Fibroblast of mammary gland (primary cell): ENCODE measurements at regions not wholly inside any gene's neighbourhood (a gene's known extent, or its start where the extent isn't known, plus 50 kb on each side); places are given as distances from the start of the nearest gene placed in this dataset.
"Not testable (repeated sequence)": the region's sequence is repeated elsewhere in the genome, so short reads cannot be mapped to it uniquely, and the experiment has no call there.

Experiments
- DNase-seq: peaks from one replicate; pipeline ENCODE4 v3.0.0-alpha.2; 2010; ENCODE audit warnings: low read depth
- H3K4me3 ChIP-seq: 2 replicates; pipeline ENCODE4 v1.5.1; 2011; ENCODE audit warnings: low read depth, mild to moderate bottlenecking, low read length, moderate library complexity; ENCODE audit not compliant: control insufficient read depth
- CTCF ChIP-seq: conservative IDR thresholded peaks from 2 replicates; pipeline ENCODE4 v1.5.1; 2011; ENCODE audit warnings: low read depth, low read length, inconsistent platforms; ENCODE audit not compliant: control insufficient read depth, insufficient read depth

GRCh38 chr15:79724312-79724711 lies 172.5 kb downstream of the MTHFS start:
- no peak for TF ChIP-seq CTCF
- DNase-seq = peak; percentile 68
- no peak overlapping the region for H3K4me3 ChIP-seq

- H3K4me3 ChIP-seq = no peak overlapping the region
- DNase-seq = no peak
- TF ChIP-seq CTCF = no peak
Measured at GRCh38 chr15:79724804-79725203, 172.0 kb downstream of the MTHFS start.

- no peak overlapping the region for H3K4me3 ChIP-seq
- no peak for TF ChIP-seq CTCF
- no peak for DNase-seq
Measured at GRCh38 chr15:79728867-79729266, 167.9 kb downstream of the MTHFS start.

GRCh38 chr15:79736435-79737000 lies 160.3 kb downstream of the MTHFS start:
- H3K4me3 ChIP-seq = no peak overlapping the region
- TF ChIP-seq CTCF = no peak
- DNase-seq = no peak

GRCh38 chr15:79738143-79738542 lies 158.7 kb downstream of the MTHFS start:
- no peak for DNase-seq
- TF ChIP-seq CTCF = no peak
- no peak overlapping the region for H3K4me3 ChIP-seq

GRCh38 chr15:79740561-79740960 lies 156.3 kb downstream of the MTHFS start:
- no peak for DNase-seq
- no peak overlapping the region for H3K4me3 ChIP-seq
- TF ChIP-seq CTCF = no peak

- H3K4me3 ChIP-seq = no peak overlapping the region
- no peak for TF ChIP-seq CTCF
- peak; percentile 19 for DNase-seq
Measured at GRCh38 chr15:79743032-79743431, 153.8 kb downstream of the MTHFS start.

- not testable (repeated sequence) for H3K4me3 ChIP-seq
- peak; percentile 63 for DNase-seq
Measured at GRCh38 chr15:79744485-79744884, 152.3 kb downstream of the MTHFS start.
